ENCODE measurements at regions not wholly inside any gene's neighbourhood (a gene's known extent, or its start where the extent isn't known, plus 50 kb on each side); places are given as distances from the start of the nearest gene placed in this dataset.

GRCh38 chr2:3112131-3112530, 265.5 kb downstream of the EIPR1 start:
- H3K9ac ChIP-seq = no peak overlapping the region
- H4K20me1 ChIP-seq (ENCODE audit: low read depth) = no peaks in the 10 kb centered on the region

GRCh38 chr2:3110994-3111666, 266.5 kb downstream of the EIPR1 start:
- H3K27ac ChIP-seq = no peak overlapping the region
- H3K4me2 ChIP-seq = no peak overlapping the region
- H2AFZ ChIP-seq (replicated peaks) = no peak overlapping the region
- Mint-ChIP-seq H3K27me3 (ENCODE audit: insufficient read depth, low read depth) (peaks cover 7% of the 10 kb centered on the region), H3K4me1 (peaks cover 7% of the 10 kb centered on the region), H3K9me3 (no peaks in the 10 kb centered on the region), H3K4me3 (no peak overlapping the region), H3K36me3 (no peaks in the 10 kb centered on the region), H3K27ac (no peak overlapping the region)
- H3K9ac ChIP-seq = no peak overlapping the region
- no peak for DNase-seq (ENCODE audit: low spot score)
- H3K27me3 ChIP-seq = no peaks in the 10 kb centered on the region
- no peaks in the 10 kb centered on the region for H3K79me2 ChIP-seq (ENCODE audit: low read depth)
- H3K9me3 ChIP-seq (ENCODE audit: low read depth) = no peaks in the 10 kb centered on the region
- TF ChIP-seq EZH2phosphoT487 (IDR thresholded peaks at IDR 0.05) (no peak), EZH2 (IDR thresholded peaks at IDR 0.05) (no peak), CTCF (IDR thresholded peaks at IDR 0.05) (no peak)
- H4K20me1 ChIP-seq (ENCODE audit: low read depth) = no peaks in the 10 kb centered on the region
- peaks cover 10% of the 10 kb centered on the region for H3F3A ChIP-seq (ENCODE audit: low read depth)
- no peaks in the 10 kb centered on the region for H3K36me3 ChIP-seq
- H3K4me1 ChIP-seq = no peaks in the 10 kb centered on the region
- H3K4me3 ChIP-seq = no peak overlapping the region

More at GRCh38 chr2:3112131-3112530, 265.5 kb downstream of the EIPR1 start:
- H3K4me2 ChIP-seq = no peak overlapping the region
- no peak overlapping the region for H3K27ac ChIP-seq
- H3K9me3 ChIP-seq (ENCODE audit: low read depth) = no peaks in the 10 kb centered on the region
- H3K27me3 Mint-ChIP-seq (ENCODE audit: insufficient read depth, low read depth) = peaks cover 6% of the 10 kb centered on the region
- TF ChIP-seq EZH2phosphoT487 (IDR thresholded peaks at IDR 0.05) (no peak), CTCF (IDR thresholded peaks at IDR 0.05) (no peak), EZH2 (IDR thresholded peaks at IDR 0.05) (no peak)
- DNase-seq (ENCODE audit: low spot score) = no peak
- no peaks in the 10 kb centered on the region for H3K79me2 ChIP-seq (ENCODE audit: low read depth)
- H3K4me3 ChIP-seq = no peak overlapping the region
- H3K27me3 ChIP-seq = no peaks in the 10 kb centered on the region
- H2AFZ ChIP-seq (replicated peaks) = no peak overlapping the region
- H3K4me1 ChIP-seq = no peaks in the 10 kb centered on the region
- H3K36me3 ChIP-seq = no peaks in the 10 kb centered on the region
- H3K27ac Mint-ChIP-seq = no peak overlapping the region
- H3K4me1 Mint-ChIP-seq = peaks cover 7% of the 10 kb centered on the region
- no peaks in the 10 kb centered on the region for H3K36me3 Mint-ChIP-seq
- peaks cover 10% of the 10 kb centered on the region for H3F3A ChIP-seq (ENCODE audit: low read depth)
- H3K9me3 Mint-ChIP-seq = no peaks in the 10 kb centered on the region
- no peak overlapping the region for H3K4me3 Mint-ChIP-seq

- no peaks in the 10 kb centered on the region for H3K36me3 Mint-ChIP-seq
- DNase-seq (ENCODE audit: low spot score) = no peak
- Histone ChIP-seq H3F3A (ENCODE audit: low read depth) (peaks cover 10% of the 10 kb centered on the region), H3K4me3 (no peak overlapping the region), H4K20me1 (ENCODE audit: low read depth) (no peaks in the 10 kb centered on the region), H3K4me1 (peaks cover 2% of the 10 kb centered on the region), H3K9ac (no peak overlapping the region), H3K79me2 (ENCODE audit: low read depth) (no peaks in the 10 kb centered on the region), H3K36me3 (no peaks in the 10 kb centered on the region), H3K27ac (no peak overlapping the region), H2AFZ (replicated peaks) (no peak overlapping the region), H3K27me3 (no peaks in the 10 kb centered on the region), H3K9me3 (ENCODE audit: low read depth) (no peaks in the 10 kb centered on the region), H3K4me2 (no peak overlapping the region)
- TF ChIP-seq CTCF (IDR thresholded peaks at IDR 0.05) = no peak
- TF ChIP-seq EZH2 (IDR thresholded peaks at IDR 0.05) = no peak
- no peak for TF ChIP-seq EZH2phosphoT487 (IDR thresholded peaks at IDR 0.05)
- no peak overlapping the region for H3K27ac Mint-ChIP-seq
- H3K4me1 Mint-ChIP-seq = peaks cover 10% of the 10 kb centered on the region
- no peak overlapping the region for H3K4me3 Mint-ChIP-seq
- no peaks in the 10 kb centered on the region for H3K9me3 Mint-ChIP-seq
- H3K27me3 Mint-ChIP-seq (ENCODE audit: insufficient read depth, low read depth) = peaks cover 7% of the 10 kb centered on the region
Observed at GRCh38 chr2:3110555-3110954, 267.1 kb downstream of the EIPR1 start.
